Esophagus squamous epithelium (tissue), 5 donors: ENCODE measurements at regions not wholly inside any gene's neighbourhood (a gene's known extent, or its start where the extent isn't known, plus 50 kb on each side); places are given as distances from the start of the nearest gene placed in this dataset.

Source experiments
- DNase-seq: peaks from one replicate; lab custom pipeline; 2025; lab: John Stamatoyannopoulos, UW
- H3K27ac ChIP-seq, 4 donors: fragments of 200-600 bp; sonication (generic); one replicate each; pipeline ENCODE4 v1.5.1; 2016 to 2019; ENCODE audit warnings: mild to moderate bottlenecking in 1 of 4
- H3K27me3 ChIP-seq, 4 donors: fragments of 200-600 bp; sonication (generic); 1 replicate in 3 of 4; 2 replicates in 1 of 4; pipeline versions ENCODE4 v1.5.1 to v1.6.0; 2017 to 2021; ENCODE audit warnings: antibody characterized with exemption in 1 of 4
- H3K36me3 ChIP-seq, 3 donors: fragments of 200-600 bp; sonication (generic); one replicate each; pipeline ENCODE4 v1.5.1; 2016 to 2019
- H3K4me1 ChIP-seq, 3 donors: fragments of 200-600 bp; sonication (generic); one replicate each; pipeline ENCODE4 v1.5.1; 2017 to 2019
- H3K4me3 ChIP-seq, 4 donors: fragments of 200-600 bp; sonication (generic); 1 replicate in 3 of 4; 2 replicates in 1 of 4; pipeline ENCODE4 v1.5.1; 2016 to 2019; ENCODE audit warnings: mild to moderate bottlenecking in 2 of 4, moderate library complexity in 1 of 4
- H3K9me3 ChIP-seq, 3 donors: fragments of 200-600 bp; sonication (generic); one replicate each; pipeline ENCODE4 v1.5.1; 2016 to 2019
- POLR2A ChIP-seq, 4 donors: fragments of 450-650 bp; IDR thresholded peaks; one replicate each; pipeline ENCODE4 v1.6.1; 2017; ENCODE audit warnings: antibody characterized with exemption in 4 of 4, mild to moderate bottlenecking in 4 of 4, moderate library complexity in 3 of 4
- WGBS, 2 donors: methylation state at CpG; one replicate each; pipeline ENCODE4 v1.1.5; 2018; 5-methylcytosine and 5-hydroxymethylcytosine counted together
- intact Hi-C: fragments of 100-400 bp; cut with DNase I; formaldehyde crosslinking; loops from one replicate; pipeline ENCODE4 v1.15.0; 2022
- TF ChIP-seq, protein P1 (sequence below), 6 experiments: fragments of 450-650 bp in 4 of 6; fragments of 200-600 bp in 2 of 6; sonication (generic) in 2 of 6; IDR thresholded peaks; one replicate each; pipeline ENCODE4 v1.5.1; 2016 to 2019; ENCODE audit warnings: antibody characterized with exemption in 6 of 6, mild to moderate bottlenecking in 4 of 6, moderate library complexity in 4 of 6
- donor health status: DM: yes; HTN: yes; CAD: no.

DNA sequence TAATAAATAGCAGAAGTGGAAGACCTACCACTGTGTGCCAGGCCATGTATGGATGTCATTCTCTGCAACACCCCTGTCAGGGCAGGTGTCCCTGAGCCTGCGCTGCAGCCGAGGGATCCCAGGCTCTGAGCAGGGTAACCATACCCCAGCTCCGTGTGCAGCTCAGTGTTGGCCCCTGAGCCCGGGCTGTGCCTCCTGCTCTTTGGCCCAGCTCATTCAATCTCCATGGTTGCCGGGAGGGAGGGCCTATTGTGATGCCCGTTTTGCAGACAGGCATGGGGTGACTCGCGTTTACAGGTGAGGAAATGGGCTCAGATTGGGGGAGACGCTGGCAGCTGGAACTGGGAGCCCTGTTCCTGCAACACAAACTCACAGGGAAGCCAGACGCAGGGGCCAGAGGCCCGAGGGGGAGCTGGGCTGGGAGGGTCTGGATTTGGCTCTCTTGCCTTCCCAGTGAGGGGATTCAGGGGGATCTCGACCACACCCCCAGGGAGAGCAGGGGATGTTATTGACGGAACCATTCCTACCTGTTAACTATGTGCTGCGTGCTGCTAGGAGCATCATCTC lies 190.5 kb downstream of the IRF8 start:
- H3K27me3 ChIP-seq = peaks cover 0 to 7% (median 0%) of the 10 kb centered on the region in 4 donors
- no peak for TF ChIP-seq POLR2A (IDR thresholded peaks at IDR 0.05)
- TF ChIP-seq, protein P1, sequence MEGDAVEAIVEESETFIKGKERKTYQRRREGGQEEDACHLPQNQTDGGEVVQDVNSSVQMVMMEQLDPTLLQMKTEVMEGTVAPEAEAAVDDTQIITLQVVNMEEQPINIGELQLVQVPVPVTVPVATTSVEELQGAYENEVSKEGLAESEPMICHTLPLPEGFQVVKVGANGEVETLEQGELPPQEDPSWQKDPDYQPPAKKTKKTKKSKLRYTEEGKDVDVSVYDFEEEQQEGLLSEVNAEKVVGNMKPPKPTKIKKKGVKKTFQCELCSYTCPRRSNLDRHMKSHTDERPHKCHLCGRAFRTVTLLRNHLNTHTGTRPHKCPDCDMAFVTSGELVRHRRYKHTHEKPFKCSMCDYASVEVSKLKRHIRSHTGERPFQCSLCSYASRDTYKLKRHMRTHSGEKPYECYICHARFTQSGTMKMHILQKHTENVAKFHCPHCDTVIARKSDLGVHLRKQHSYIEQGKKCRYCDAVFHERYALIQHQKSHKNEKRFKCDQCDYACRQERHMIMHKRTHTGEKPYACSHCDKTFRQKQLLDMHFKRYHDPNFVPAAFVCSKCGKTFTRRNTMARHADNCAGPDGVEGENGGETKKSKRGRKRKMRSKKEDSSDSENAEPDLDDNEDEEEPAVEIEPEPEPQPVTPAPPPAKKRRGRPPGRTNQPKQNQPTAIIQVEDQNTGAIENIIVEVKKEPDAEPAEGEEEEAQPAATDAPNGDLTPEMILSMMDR (IDR thresholded peaks at IDR 0.05) = no peak
- H3K27ac ChIP-seq = no peak overlapping the region
- H3K4me3 ChIP-seq = no peak overlapping the region
- 67% methylated on average over 11 of the region's 14 CpGs; no CpG with 5 or more reads in 1 of the 2 donors for WGBS, 2 donors
- intact Hi-C loops = no loop called here
- no peaks in the 10 kb centered on the region for H3K4me1 ChIP-seq
- no peaks in the 10 kb centered on the region for H3K36me3 ChIP-seq
- no peak for DNase-seq
- no peaks in the 10 kb centered on the region for H3K9me3 ChIP-seq

GRCh38 chr16:86089991-86090390 lies 191.0 kb downstream of the IRF8 start:
- H3K36me3 ChIP-seq = no peaks in the 10 kb centered on the region
- H3K4me1 ChIP-seq = no peaks in the 10 kb centered on the region
- H3K27me3 ChIP-seq = peaks cover 0 to 7% (median 0%) of the 10 kb centered on the region in 4 donors
- no peaks in the 10 kb centered on the region for H3K9me3 ChIP-seq
- no peak for DNase-seq
- H3K27ac ChIP-seq = no peak overlapping the region
- intact Hi-C loops = no loop called here
- H3K4me3 ChIP-seq = no peak overlapping the region
- 41 to 60% methylated on average over 4 to 5 of the region's 5 CpGs for WGBS, 2 donors
- TF ChIP-seq, protein P1 (IDR thresholded peaks at IDR 0.05) = no peak
- no peak for TF ChIP-seq POLR2A (IDR thresholded peaks at IDR 0.05)

- Histone ChIP-seq H3K36me3 (no peaks in the 10 kb centered on the region), H3K27me3 (peaks cover 0 to 7% (median 0%) of the 10 kb centered on the region in 4 donors), H3K9me3 (no peaks in the 10 kb centered on the region), H3K4me3 (no peak overlapping the region), H3K27ac (no peak overlapping the region), H3K4me1 (no peaks in the 10 kb centered on the region)
- intact Hi-C loops = no loop called here
- TF ChIP-seq, protein P1 (IDR thresholded peaks at IDR 0.05) = no peak
- no peak for TF ChIP-seq POLR2A (IDR thresholded peaks at IDR 0.05)
- no peak for DNase-seq
- 66 to 86% methylated on average over 5 to 7 of the region's 9 CpGs for WGBS, 2 donors
These were observed 191.7 kb downstream of the IRF8 start for GRCh38 chr16:86090461-86091170.

DNA sequence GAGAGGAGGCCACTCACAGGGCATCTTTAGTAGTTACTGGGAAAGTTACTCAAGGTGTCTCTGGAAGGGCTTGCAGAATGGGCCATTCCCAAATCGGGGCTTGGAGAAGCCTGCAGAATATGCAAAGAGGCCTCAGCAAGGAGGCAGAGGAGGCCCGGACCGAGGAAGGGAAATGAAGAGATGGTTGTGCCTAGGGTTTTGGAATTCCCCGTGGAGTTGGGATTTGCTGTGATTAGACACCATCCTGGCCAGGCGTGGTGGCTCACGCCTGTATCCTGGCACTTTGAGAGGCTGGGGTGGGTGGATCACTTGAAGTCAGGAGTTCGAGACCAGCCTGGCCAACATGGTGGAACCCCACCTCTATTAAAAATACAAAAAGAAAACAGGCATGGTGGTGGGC lies 193.0 kb downstream of the IRF8 start:
- H3K4me1 ChIP-seq = no peaks in the 10 kb centered on the region
- 67 to 73% methylated on average over 7 of the region's 7 CpGs for WGBS, 2 donors
- H3K36me3 ChIP-seq = no peaks in the 10 kb centered on the region
- no peak overlapping the region for H3K4me3 ChIP-seq
- H3K27ac ChIP-seq = no peak overlapping the region
- DNase-seq = no peak
- no peaks in the 10 kb centered on the region for H3K9me3 ChIP-seq
- TF ChIP-seq, protein P1 (IDR thresholded peaks at IDR 0.05) = no peak
- TF ChIP-seq POLR2A (IDR thresholded peaks at IDR 0.05) = no peak
- intact Hi-C loops = no loop called here
- H3K27me3 ChIP-seq = peaks cover 0 to 7% (median 0%) of the 10 kb centered on the region in 4 donors
